SH-SY5Y (cell line): ENCODE measurements at regions not wholly inside any gene's neighbourhood (a gene's known extent, or its start where the extent isn't known, plus 50 kb on each side); places are given as distances from the start of the nearest gene placed in this dataset.

Source experiments
- GATA2 ChIP-seq: IDR thresholded peaks from 2 replicates; pipeline ENCODE4 v1.6.1; 2011; ENCODE audit warnings: mild to moderate bottlenecking, low read depth, low read length
- GATA3 ChIP-seq: IDR thresholded peaks from 2 replicates; pipeline ENCODE4 v1.6.1; 2011; ENCODE audit warnings: low read depth, mild to moderate bottlenecking, low read length, moderate library complexity

DNA sequence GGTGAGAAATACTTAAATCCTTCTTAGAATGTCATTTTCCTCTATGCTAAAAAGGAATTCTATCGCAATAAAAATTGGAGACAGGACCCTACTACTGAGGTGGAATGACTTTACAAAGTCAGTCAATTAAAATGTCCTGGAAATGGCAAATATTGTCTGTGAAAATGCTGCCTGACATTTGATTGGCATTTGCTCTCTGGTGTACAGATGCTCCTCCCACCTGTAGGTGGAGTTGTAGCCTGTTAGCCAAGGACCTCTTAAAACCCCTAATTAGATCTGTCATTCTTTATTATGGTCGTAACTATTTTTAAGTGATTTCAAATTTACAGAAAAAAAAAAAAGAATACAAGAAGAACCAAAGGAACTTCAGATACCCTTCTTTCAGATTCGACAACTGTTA, 393.1 kb upstream of the KLHL29 start:
- TF ChIP-seq GATA2 (no peak), GATA3 (no peak)
